H4 (cell line): ENCODE measurements at regions not wholly inside any gene's neighbourhood (a gene's known extent, or its start where the extent isn't known, plus 50 kb on each side); places are given as distances from the start of the nearest gene placed in this dataset.

ENCODE experiments used
- DNase-seq: peaks from one replicate; pipeline ENCODE4 v3.0.0-alpha.2; 2015; ENCODE audit warnings: low spot score

DNA sequence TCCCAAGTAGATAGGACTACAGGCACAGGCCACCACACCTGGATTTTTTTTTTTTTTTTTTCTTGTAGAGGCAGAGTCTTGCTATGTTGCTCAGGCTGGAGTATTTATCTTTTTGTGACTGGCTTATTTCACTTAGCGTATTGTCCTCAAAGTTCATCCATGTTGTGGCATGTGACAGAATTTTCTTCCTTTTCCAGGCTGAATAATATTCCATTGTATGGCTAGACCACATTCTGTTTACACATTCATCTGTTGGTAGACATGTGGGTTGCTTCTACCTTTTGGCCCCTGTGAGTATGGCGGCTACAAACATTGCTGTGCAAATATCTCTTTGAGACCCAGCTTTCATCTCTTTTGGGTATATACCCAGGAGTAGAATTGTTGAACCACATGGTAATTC is 160.2 kb upstream of the SMAD3 start:
- DNase-seq: no peak

DNA sequence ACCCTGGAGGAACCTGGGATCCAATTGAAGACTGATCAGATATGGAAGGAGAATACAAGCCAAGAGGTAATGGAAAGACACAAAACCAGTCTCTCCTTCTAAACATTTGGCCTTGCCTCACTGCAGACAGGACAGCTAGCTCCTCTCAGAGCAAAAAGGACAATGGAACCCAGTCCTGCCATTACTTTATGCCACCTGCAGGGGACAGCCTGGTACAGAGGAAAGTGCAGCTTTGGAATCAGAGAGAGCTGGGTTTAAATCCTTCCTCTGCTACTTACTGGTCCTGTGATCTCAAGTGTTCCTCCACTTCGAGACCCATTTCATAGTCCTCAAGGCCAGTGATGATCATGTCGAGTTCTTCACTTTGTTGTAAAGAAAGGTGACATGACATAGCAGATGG is 159.4 kb upstream of the SMAD3 start:
- no peak for DNase-seq

DNA sequence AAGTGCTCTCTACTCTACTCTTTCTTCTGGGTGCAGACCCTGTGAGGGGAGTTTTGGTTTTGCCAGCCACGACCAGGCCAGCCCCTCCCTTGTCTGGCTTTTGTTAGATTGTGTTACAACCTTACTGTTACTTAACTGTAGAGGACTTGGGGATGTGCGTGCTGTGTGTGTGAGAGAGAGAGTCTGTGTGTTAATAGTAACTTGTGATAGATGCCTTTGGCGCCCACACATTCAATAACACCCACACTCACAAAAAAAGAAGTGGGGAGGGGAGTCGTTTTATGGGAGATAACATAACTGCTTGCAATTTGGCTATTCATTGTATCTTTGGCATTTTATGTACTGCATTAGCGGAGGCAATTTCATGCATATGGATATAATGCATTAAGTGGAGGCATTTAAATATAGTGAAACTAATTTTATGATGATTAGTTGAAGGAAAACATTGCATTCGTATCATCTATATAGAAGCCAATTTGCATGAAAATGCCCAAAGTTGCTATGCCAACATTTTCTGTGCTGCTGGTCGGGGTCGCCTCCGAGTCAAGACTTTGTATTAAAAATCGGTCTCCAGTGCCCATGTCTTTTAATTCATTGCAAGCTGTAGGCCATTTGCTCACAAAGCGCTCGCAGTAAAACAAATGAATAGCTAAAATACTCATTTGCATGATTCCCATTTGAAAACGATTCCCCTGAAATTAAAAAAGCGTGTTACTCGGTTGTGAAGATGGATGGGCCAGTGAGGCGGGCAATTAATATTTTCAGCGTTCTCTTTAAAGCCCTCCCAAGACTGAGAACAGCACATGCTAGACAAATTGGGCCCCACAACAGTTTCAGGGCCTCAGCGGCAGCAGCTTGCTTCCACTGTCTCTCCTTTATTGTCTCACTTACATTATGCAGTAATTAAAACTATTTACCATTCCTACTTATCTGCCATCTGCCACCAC is 158.5 kb upstream of the SMAD3 start:
- DNase-seq: no peak

DNA sequence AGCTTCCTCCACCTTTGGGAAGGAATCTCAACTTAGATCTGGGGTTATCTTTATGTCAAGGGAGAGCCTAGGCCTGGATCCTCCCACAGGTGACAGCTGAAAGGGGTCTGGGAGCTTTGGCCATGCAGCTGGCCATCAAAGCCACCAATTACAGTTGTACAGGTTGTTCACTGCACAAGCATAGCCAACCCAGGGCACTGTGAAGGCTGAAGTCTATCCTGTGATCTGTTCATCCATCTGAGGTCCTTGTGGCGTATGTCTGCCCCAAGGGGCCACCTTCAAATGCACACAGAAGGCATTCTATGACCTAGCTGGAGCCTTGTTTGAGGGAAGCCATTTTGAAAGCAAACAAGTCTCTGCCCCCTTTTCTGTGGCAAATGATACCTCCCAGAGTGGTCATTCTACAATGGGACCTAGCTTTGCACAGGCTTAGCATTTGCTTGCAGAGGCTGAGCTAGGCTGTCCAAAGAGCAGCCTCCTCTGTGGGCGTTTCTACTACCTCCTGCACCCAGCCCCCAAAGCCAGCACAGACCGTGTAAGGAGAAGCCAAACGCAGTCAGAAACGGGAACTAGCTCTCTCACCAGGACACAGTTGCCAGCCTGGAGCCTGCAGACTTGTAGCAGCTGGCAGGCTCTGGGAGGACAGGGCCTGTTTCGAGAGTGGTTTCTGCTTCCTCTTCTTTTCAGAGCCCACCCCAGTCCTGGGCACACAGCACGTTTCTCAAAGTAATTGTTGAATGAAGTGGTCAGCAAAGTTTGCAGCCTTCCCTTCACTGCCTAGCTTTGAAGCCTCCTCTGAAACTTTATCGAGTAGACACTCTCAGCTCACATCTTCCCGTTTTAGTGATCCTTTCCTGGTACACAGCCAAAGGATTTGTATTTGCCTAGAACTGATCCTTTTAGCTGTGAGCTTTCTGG is 157.3 kb upstream of the SMAD3 start:
- DNase-seq: no peak

DNA sequence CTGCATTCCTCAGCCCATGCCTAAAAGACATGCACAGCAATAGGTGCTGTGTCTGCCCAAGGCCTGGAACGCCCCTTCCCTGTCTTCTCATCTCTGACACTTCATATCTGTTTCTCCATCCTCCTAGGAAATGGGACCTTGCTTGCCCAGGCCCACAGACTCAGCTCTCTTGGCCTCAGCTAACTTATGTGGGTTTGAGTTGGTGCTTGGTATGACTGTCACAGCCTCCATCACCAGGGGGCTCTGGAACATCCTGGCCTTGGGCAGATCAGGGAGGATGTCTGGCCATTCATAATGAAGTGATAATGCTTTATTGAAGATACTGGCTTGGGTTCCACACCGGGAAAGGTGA is 156.7 kb upstream of the SMAD3 start:
- DNase-seq: no peak

DNA sequence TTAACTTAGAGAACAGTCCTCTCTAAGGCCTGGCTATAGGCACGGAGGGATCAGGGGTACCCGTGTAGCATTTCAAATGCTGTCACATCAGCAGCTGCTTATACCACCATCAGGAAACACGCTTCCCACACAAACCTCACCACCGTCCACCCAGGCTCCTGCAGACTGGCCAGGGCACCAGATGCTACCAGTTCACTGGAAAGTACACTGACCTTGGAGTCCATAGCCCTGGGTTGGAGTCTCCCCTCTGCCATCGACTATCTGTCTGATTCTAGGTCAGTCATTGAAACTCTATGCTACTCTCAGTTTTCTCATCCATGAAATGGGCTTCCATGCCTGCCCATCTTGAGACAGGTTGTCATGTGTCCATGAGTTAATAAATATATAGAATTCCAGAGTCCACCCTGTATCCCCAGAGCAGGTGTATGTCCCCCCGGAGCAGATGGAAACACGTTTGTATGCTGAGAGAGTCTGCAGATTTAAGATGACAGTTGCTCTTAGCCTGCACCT is 156.0 kb upstream of the SMAD3 start:
- DNase-seq: no peak

GRCh38 chr15:66911131-66911700 is 154.2 kb upstream of the SMAD3 start:
- no peak for DNase-seq

GRCh38 chr15:66912001-66912400 is 153.4 kb upstream of the SMAD3 start:
- no peak for DNase-seq

- no peak for DNase-seq
These were observed 153.0 kb upstream of the SMAD3 start for GRCh38 chr15:66912441-66912840.

DNA sequence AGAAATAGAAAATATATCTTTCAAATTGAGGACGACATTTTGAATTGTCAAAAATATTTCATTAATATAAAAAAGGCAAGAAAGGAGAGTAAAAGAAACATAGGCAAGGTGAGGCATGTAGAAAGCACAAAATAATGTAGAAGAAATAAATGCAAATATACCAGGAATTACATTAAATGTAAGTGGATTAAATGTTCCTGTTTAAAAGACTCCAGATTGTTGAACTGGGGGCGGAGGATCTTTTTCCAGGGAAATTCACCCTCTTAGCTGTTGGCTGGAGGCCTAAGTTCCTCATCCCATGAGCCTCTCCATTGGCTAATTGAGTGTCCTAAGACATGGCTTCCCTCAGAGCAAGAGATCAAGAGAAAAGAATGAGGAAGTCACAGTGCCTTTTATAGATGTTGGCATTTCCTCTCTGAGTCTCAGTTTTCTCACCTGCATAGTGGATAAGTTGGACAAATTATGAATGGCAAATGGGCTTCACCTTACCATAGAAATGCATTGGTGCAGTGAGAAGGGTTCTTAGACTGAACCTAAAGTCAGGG is 147.4 kb upstream of the SMAD3 start:
- DNase-seq: no peak

GRCh38 chr15:66919421-66919820 is 146.0 kb upstream of the SMAD3 start:
- no peak for DNase-seq

DNA sequence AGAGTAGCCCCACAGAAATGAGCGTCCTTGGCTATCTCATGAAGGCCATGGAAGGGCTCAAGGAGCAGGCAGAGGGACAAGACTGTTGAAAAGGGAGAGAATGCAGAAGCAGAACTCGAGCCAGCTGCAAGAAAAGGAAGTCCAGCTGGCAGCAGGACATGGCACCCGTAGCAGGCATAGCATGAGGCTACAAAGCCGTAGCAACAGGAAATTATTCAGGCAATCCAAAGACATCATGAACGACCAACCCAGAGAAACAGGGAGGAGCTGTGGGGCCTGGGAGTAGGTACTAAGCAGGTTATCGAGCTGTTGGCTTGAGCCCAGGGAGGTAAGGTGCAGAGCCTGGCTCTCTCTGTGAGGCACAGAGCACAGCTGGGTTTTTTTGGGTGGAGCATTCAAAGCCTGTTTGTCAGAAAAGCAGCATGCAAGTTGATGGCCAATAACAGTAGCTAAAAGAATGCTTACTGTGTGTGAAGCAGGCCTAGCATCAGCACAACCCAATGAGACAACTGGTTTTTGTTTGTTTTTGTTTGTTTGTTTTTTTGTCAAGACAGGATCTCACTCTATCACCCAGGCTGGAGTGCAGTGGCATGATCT is 144.0 kb upstream of the SMAD3 start:
- DNase-seq: no peak

DNA sequence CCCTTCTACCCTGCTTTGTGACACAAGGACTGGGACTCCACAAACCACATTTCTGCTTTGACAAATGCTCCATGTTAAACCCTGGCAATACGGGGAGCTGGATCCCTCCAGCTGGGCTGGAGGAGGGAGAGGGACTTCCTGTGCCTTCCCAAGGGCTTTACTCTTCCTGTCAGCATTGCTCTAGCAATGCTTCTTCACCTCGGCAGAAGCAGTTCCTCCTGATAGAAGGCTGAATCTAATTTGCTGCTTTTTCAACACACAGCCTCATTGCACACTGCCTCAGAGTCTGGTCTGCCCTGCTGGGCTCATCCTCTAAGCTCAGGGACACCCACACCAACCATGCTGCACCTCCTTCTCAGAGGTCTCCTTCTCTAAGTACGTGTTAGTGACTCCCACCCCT is 142.8 kb upstream of the SMAD3 start:
- no peak for DNase-seq

GRCh38 chr15:66923438-66923881 is 141.9 kb upstream of the SMAD3 start:
- DNase-seq: no peak

DNA sequence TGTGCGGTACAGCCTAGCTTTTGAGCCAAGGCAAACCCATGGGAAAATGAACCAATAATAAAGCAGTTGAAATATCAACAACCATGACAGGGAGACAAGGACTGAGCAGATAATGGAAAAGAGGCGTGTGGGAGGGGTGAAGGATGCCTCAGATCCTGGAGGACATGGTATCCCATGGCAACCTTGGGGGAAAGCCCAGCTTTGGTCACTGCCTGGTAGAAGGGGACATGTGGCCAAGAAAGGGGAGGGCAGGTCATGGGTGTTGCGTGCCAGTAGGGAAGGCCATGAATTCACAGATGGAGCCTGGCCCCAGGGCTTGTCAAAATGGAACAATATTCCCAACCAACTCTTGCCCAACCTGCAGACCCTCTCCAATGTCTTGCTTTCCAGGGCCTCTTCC is 140.5 kb upstream of the SMAD3 start:
- DNase-seq: no peak

DNA sequence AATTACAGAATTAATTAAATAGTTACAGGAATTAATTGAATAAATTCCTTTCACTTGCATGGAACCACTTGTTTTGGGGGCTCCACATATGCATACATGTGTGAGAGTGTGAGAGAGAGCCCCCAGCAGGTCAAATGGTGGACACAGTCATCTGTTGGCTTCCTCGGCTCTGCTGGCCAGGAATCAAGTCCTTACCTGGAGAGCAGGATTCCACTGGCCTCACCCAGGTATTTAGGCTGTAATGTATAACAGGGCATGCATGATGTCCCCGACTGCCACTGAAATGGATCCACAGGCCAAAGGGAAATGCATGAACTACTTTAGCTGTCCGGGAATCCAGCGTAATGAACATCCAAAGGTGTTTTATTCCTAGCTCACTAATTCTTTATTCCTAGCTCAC is 139.7 kb upstream of the SMAD3 start:
- DNase-seq: no peak

DNA sequence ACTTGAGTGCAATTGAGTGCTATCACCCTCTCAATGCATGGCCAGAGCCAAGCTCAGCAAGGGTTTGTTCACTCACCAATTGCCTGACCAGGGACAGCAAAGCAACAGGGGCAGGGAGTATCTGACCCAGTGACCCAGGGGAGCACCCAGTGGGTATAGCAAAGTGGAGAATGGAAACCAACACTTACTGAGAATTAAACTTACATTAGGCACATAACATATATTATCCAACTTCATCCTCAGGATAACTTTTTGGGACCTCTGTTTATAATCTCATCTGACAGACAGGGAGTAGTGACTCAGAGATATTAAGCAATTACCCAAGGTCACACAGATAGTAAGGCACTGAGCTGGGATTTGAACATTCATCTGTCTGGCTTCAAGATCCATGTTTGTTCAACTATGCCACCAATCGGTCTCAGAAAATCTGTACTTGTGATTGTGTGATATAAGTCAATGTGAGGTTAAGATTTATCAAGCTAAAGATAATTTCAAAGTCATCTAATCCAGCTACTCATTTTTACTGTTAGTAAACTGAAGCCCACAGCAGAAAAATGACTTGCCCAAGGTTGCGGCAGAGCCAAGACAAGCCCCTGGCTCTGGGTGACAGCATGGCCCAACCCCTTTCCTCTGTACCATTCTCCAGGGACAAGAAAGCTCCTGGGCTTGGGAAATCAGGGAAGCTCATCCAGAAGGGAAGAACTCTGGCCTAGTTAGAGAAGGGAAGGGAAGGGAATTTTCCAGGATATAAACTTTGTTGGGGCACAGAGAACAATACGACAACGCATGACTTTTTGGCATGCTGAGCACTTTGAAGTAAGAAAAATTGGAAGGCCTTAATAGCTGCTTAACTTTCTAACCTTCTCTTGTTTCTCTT is 138.0 kb upstream of the SMAD3 start:
- DNase-seq: no peak

DNA sequence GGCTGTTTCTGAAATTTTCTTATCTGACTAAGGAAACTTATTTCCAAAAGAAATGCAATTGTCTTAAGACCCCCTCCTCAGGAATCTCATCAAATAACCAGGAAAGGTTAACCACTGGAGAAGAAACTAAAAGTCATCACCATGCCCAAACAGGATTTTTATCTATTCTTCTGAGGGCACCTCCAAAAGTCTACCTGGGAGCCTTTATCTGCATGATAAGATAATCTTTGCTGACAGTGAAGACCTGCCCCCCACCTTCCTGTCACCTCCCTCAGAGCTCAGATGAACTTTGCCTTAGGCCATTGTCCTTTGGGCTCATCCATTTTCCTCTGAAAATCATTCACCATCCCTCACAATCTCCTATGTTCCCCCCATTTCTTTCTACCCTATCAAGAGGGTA is 137.3 kb upstream of the SMAD3 start:
- no peak for DNase-seq

DNA sequence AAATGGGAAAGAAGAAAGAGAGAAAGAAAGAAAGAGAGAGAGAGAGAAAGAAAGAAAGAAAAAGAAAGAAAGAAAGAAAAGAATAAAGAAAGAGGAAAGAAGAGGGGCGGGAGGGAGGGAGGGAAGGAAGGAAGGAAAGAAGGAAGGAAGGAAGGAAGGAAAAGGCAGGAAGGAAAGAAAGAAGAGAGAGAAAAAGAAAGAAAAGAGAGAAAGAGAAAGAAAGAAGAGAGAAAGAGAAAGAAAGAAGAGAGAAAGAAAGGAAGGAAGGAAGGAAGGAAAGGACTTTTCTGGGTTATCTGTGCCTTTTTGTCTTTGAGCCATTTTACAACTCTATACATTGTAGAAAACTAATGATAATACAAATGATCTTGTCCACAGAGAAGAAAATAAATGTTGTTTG is 136.6 kb upstream of the SMAD3 start:
- DNase-seq: no peak

DNA sequence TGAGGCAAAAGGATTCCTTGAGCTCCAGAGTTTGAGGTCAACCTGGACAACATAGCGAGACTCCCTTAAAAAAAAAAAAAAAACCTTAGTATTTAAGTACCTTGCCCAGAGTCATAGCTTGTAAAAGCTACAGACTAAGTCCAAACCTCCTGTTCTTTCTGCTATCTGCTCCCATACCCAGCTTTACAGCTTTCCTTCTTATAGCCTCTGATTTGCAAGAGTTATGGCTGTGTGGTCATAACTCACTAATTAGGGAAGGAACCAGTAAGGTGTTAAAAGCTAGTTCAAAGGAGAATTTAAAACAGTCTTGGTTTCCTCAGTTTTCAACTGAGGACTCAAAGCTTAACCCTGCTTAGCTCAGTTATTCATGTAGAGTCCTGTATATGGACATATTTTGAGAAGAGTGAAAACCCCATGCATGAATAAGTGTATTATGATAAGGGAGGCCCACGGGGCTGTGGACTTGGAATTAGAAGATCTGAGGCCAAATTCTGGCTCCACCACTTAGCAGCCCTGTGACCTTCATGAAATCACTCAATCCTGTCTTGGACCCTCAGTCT is 135.5 kb upstream of the SMAD3 start:
- no peak for DNase-seq
